Lung (tissue), 11 donors: ENCODE measurements at regions not wholly inside any gene's neighbourhood (a gene's known extent, or its start where the extent isn't known, plus 50 kb on each side); places are given as distances from the start of the nearest gene placed in this dataset.
"Not testable (repeated sequence)": the region's sequence is repeated elsewhere in the genome, so short reads cannot be mapped to it uniquely, and the experiment has no call there.

Experiments used
- ATAC-seq: fragments of 200-7000 bp; cut with Tn5 transposase; one replicate; pipeline ENCODE4 v1.9.1; 2020; ENCODE audit warnings: moderate number of reproducible peaks; ENCODE audit not compliant: insufficient read depth, low FRiP score
- DNase-seq, 3 donors: peaks; one replicate each; pipeline ENCODE4 v3.0.0-alpha.2; 2013 to 2017
- H3K27ac ChIP-seq, 2 donors: one replicate each; pipeline ENCODE4 v1.5.1; 2013; ENCODE audit warnings: mild to moderate bottlenecking in 2 of 2, moderate library complexity in 2 of 2, control low read depth in 1 of 2, inconsistent platforms in 1 of 2, low read depth in 1 of 2, low read length in 1 of 2
- H3K27me3 ChIP-seq, 3 donors: one replicate each; pipeline ENCODE4 v1.5.1; 2013; ENCODE audit warnings: low read length in 2 of 3; ENCODE audit not compliant: control insufficient read depth in 3 of 3, insufficient read depth in 3 of 3
- H3K36me3 ChIP-seq, 4 donors: one replicate each; pipeline ENCODE4 v1.5.1; 2013; ENCODE audit warnings: low read length in 4 of 4, mild to moderate bottlenecking in 1 of 4, moderate library complexity in 1 of 4; ENCODE audit not compliant: control insufficient read depth in 4 of 4, insufficient read depth in 4 of 4
- H3K4me1 ChIP-seq, 5 donors: one replicate each; pipeline ENCODE4 v1.5.1; 2013; ENCODE audit warnings: low read length in 5 of 5, mild to moderate bottlenecking in 2 of 5, moderate library complexity in 1 of 5; ENCODE audit not compliant: control insufficient read depth in 5 of 5, insufficient read depth in 5 of 5
- H3K4me3 ChIP-seq: one replicate; pipeline ENCODE4 v1.5.1; 2013; ENCODE audit warnings: mild to moderate bottlenecking, control low read depth, moderate library complexity
- H3K9ac ChIP-seq, 2 donors: one replicate each; pipeline ENCODE4 v1.5.1; 2013; ENCODE audit warnings: low read length in 2 of 2, control low read depth in 1 of 2; ENCODE audit not compliant: insufficient read depth in 1 of 2
- H3K9me3 ChIP-seq, 4 donors: one replicate each; pipeline ENCODE4 v1.5.1; 2013; ENCODE audit warnings: low read length in 3 of 4, mild to moderate bottlenecking in 1 of 4, moderate library complexity in 1 of 4; ENCODE audit not compliant: control insufficient read depth in 4 of 4, insufficient read depth in 3 of 4
- WGBS, 2 donors: extraction: QIAGEN DNeasy Blood & Tissue Kit; methylation state at CpG; one replicate each; pipeline ENCODE4 v1.1.7; 2013; 5-methylcytosine and 5-hydroxymethylcytosine counted together
- TF ChIP-seq, protein P1 (sequence below): IDR thresholded peaks from 2 replicates; pipeline ENCODE4 v1.5.1; 2012; ENCODE audit warnings: mild to moderate bottlenecking; ENCODE audit errors: control extremely low read depth, extremely low read depth
- donor health status: control.
- donor health status: control.
- donor health status: Bipolar disorder and iron deficiency.
- donor health status: healthy.
- donor health status: DM: yes; HTN: yes; CAD: no.

DNA sequence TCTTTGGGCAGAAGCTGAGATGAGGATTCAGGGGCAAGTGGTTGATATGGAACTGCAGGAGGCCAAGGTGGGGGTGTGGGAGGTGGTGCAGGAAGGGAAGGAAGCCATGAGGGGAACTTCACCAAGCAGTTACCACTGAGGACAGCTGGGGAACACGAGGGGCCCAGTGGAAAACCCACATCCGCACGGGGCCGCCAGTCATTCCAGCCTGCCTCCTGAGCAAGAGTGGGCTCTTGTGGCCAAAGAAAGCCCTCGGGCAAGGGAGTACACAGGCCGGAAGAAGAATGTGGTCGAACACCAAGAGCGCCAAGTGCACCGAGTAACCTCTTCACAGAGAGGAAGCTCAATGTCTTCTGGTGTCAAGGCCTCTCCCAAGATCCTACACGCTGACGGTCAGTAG is 252.2 kb upstream of the FOXN3 start:
- ATAC-seq = no peak
- Histone ChIP-seq H3K4me1 (peaks cover 0 to 4% (median 0%) of the 10 kb centered on the region in 5 donors), H3K27me3 (no peaks in the 10 kb centered on the region), H3K27ac (no peak overlapping the region), H3K9ac (no peak overlapping the region), H3K9me3 (peaks cover 0 to 3% (median 1%) of the 10 kb centered on the region in 4 donors), H3K36me3 (no peaks in the 10 kb centered on the region), H3K4me3 (no peak overlapping the region)
- no peak for DNase-seq
- TF ChIP-seq, protein P1, sequence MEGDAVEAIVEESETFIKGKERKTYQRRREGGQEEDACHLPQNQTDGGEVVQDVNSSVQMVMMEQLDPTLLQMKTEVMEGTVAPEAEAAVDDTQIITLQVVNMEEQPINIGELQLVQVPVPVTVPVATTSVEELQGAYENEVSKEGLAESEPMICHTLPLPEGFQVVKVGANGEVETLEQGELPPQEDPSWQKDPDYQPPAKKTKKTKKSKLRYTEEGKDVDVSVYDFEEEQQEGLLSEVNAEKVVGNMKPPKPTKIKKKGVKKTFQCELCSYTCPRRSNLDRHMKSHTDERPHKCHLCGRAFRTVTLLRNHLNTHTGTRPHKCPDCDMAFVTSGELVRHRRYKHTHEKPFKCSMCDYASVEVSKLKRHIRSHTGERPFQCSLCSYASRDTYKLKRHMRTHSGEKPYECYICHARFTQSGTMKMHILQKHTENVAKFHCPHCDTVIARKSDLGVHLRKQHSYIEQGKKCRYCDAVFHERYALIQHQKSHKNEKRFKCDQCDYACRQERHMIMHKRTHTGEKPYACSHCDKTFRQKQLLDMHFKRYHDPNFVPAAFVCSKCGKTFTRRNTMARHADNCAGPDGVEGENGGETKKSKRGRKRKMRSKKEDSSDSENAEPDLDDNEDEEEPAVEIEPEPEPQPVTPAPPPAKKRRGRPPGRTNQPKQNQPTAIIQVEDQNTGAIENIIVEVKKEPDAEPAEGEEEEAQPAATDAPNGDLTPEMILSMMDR = no peak
- 48 to 66% methylated on average over 11 of the region's 11 CpGs for WGBS, 2 donors

DNA sequence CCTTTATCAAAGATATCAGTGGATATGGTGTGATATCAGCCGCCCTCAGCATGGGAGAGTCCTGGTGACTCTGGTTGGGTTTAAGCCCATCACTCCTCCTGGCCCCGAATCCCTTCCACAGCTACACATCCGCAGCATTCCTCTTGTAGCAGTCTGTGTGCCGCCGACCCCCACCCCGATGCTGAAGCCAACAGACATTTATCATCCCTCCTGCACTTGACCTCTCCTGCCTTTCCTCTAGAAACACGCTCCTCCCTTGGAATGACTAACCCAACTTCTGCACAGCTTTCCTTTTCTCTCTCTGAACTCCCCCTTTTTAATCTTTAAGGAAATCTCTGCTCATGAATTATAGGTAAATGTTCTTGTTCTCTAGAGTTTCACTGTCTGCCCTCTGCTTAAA is 250.9 kb upstream of the FOXN3 start:
- ATAC-seq (no peak), DNase-seq (no peak)
- Histone ChIP-seq H3K4me3 (no peak overlapping the region), H3K4me1 (peaks cover 0 to 4% (median 0%) of the 10 kb centered on the region in 5 donors), H3K36me3 (no peaks in the 10 kb centered on the region), H3K27me3 (no peaks in the 10 kb centered on the region), H3K9ac (no peak overlapping the region), H3K9me3 (peaks cover 0 to 3% (median 1%) of the 10 kb centered on the region in 4 donors), H3K27ac (no peak overlapping the region)
- TF ChIP-seq, protein P1 = no peak
- 54 to 81% methylated on average over 7 of the region's 7 CpGs for WGBS, 2 donors

DNA sequence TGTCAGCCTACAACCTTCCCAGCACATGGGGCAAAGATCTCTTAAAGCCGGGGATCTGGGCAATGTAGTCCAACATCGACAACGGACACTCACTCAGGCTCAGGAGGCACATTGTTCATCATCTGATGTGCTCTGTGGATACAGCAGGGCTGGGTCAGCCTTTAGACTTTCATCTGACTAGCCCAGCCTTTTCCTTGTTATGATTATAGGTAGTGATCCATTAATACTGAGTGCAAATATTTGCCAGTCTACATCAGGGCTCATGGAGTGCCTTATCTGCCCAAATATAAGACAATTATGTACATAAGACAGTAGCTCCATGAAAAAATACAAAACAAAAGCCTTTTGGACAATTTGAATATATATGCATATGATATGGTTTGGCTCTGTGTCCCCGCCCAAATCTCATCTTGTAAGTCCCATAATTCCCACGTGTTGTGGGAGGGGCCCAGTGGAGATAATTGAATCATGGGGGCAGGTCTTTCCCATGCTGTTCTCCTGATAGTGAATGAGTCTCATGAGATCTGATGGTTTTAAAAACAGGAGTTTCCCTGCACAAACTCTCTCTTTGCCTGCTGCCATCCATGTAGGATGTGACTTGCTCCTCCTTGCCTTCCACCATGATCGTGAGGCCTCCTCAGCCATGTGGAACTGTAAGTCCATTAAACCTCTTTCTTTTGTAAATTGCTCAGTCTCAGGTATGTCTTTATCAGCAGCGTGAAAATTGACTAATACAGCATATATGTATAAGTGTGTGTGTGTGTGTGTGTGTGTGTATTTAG is 248.5 kb upstream of the FOXN3 start:
- not testable (repeated sequence) for H3K27me3 ChIP-seq, H3K36me3 ChIP-seq, H3K4me3 ChIP-seq, H3K9me3 ChIP-seq, H3K4me1 ChIP-seq, DNase-seq, ATAC-seq, H3K9ac ChIP-seq, H3K27ac ChIP-seq
- WGBS, 2 donors = 86 to 92% methylated on average over 7 of the region's 7 CpGs

DNA sequence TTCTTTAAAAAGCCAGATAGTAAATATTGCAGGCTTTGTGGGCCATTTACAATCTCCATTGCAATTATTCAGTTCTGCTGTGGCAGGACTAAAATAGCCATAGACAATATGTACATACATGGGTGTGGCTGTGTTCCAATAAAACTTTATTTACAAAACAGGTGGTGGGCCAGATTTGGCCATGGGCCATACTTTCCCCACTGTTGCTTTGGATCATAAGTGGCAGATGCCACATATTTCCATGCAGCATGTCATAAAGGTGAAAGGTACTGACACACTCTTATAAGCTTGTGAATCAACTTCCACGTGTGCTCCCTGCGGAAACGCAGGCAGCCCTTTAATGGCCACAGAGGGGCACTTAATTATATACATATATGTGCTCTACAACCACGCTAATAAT is 244.4 kb upstream of the FOXN3 start:
- TF ChIP-seq, protein P1 = no peak
- Histone ChIP-seq H3K27ac (no peak overlapping the region), H3K4me1 (peaks cover 0 to 8% (median 0%) of the 10 kb centered on the region in 5 donors), H3K4me3 (no peak overlapping the region), H3K9me3 (peaks cover 0 to 6% (median 1%) of the 10 kb centered on the region in 4 donors), H3K9ac (no peak overlapping the region), H3K27me3 (no peaks in the 10 kb centered on the region), H3K36me3 (no peaks in the 10 kb centered on the region)
- 92 to 96% methylated on average over 4 of the region's 4 CpGs for WGBS, 2 donors
- ATAC-seq (no peak), DNase-seq (no peak)

DNA sequence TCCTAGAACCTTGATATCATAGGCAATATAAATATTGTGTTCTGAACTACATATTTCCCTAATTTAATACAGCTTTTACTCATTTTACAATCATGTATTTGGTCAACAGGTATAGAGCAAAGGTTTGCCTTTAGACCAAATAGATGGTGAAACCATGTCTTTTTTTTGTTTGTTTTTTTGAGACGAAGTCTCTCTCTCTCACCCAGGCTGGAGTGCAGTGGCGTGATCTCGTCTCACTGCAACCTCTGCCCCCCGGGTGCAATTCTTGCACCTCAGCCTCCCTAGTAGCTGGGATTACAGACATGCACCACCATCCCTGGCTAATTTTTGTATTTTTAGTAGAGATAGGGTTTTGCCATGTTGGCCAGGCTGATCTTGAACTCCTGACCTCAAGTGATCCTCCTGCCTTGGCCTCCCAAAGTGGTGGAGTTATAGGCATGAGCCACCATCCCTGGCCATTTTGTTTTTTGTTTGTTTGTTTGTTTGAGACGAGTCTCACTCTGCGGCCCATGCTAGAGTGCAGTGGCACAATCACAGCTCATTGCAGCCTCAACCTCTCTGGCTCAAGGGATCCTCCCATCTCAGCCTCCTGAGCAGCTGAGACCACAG is 243.7 kb upstream of the FOXN3 start:
- not testable (repeated sequence) for H3K4me1 ChIP-seq, H3K4me3 ChIP-seq, DNase-seq, H3K9me3 ChIP-seq, ATAC-seq, H3K9ac ChIP-seq, H3K27ac ChIP-seq, H3K36me3 ChIP-seq, H3K27me3 ChIP-seq
- 93 to 96% methylated on average over 6 of the region's 6 CpGs for WGBS, 2 donors
